ENCODE measurements at regions not wholly inside any gene's neighbourhood (a gene's known extent, or its start where the extent isn't known, plus 50 kb on each side); places are given as distances from the start of the nearest gene placed in this dataset.

GRCh38 chr1:199245946-199246345 is 607.1 kb downstream of the PTPRC start (continued):
- TF ChIP-seq PKNOX1 (IDR thresholded peaks at IDR 0.05) (no peak), SMARCA5 (IDR thresholded peaks at IDR 0.05) (no peak)
- TF ChIP-seq, protein P1, sequence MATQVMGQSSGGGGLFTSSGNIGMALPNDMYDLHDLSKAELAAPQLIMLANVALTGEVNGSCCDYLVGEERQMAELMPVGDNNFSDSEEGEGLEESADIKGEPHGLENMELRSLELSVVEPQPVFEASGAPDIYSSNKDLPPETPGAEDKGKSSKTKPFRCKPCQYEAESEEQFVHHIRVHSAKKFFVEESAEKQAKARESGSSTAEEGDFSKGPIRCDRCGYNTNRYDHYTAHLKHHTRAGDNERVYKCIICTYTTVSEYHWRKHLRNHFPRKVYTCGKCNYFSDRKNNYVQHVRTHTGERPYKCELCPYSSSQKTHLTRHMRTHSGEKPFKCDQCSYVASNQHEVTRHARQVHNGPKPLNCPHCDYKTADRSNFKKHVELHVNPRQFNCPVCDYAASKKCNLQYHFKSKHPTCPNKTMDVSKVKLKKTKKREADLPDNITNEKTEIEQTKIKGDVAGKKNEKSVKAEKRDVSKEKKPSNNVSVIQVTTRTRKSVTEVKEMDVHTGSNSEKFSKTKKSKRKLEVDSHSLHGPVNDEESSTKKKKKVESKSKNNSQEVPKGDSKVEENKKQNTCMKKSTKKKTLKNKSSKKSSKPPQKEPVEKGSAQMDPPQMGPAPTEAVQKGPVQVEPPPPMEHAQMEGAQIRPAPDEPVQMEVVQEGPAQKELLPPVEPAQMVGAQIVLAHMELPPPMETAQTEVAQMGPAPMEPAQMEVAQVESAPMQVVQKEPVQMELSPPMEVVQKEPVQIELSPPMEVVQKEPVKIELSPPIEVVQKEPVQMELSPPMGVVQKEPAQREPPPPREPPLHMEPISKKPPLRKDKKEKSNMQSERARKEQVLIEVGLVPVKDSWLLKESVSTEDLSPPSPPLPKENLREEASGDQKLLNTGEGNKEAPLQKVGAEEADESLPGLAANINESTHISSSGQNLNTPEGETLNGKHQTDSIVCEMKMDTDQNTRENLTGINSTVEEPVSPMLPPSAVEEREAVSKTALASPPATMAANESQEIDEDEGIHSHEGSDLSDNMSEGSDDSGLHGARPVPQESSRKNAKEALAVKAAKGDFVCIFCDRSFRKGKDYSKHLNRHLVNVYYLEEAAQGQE (IDR thresholded peaks at IDR 0.05; ENCODE audit: low read depth, low read length): no peak

- ChIA-PET SMC1A (ENCODE audit: uncharacterized antibody, unreplicated experiment) (interaction anchor here (0.7 to 3.3 kb wide), 13 partner anchors 9 to 473 kb away, joined by 3 to 12 read pairs (median 4); no protein-coding TSS in a partner anchor), RAD21 (ENCODE audit: unreplicated experiment) (interaction anchor here (0.6 to 1.1 kb wide), 4 partner anchors 124 to 474 kb away, joined by 3 to 6 read pairs (median 3); no protein-coding TSS in a partner anchor), CTCF (interaction anchor here (0.6 to 1.6 kb wide), 4 partner anchors 11 to 476 kb away, joined by 3 to 4 read pairs (median 3); no protein-coding TSS in a partner anchor), POLR2A (interaction anchor here (0.6 kb wide), 1 partner anchor 309 kb away, joined by 3 read pairs; no protein-coding TSS in a partner anchor)
- intact Hi-C loops (cut with micrococcal nuclease; ENCODE audit: unreplicated experiment): loop anchor here (10.0 kb wide), 1 partner anchor 362 kb away; no protein-coding TSS in a partner anchor
- Histone ChIP-seq H3K4me1 (ENCODE audit: control insufficient read depth, insufficient read depth, low read length) (peaks cover 11% of the 10 kb centered on the region), H3K4me2 (ENCODE audit: control insufficient read depth, insufficient read depth) (no peak overlapping the region), H3K27me3 (replicated peaks in 1 of 2; ENCODE audit: control insufficient read depth in 2 of 2, insufficient read depth in 2 of 2, low read length in 1 of 2) (no peaks in the 10 kb centered on the region), H4K20me1 (ENCODE audit: control insufficient read depth, insufficient read depth) (no peaks in the 10 kb centered on the region), H3K27ac (ENCODE audit: control insufficient read depth, insufficient read depth) (no peak overlapping the region), H3K79me2 (ENCODE audit: control insufficient read depth, insufficient read depth, low read length) (no peaks in the 10 kb centered on the region), H3K36me3 (ENCODE audit: control insufficient read depth in 2 of 2, insufficient read depth in 2 of 2, low read length in 1 of 2) (no peaks in the 10 kb centered on the region), H2AFZ (ENCODE audit: control insufficient read depth, low read depth, low read length) (no peak overlapping the region), H3K9ac (ENCODE audit: control insufficient read depth, insufficient read depth, low read length) (no peak overlapping the region), H3K4me3 (no peak overlapping the region), H3K9me3 (replicated peaks; ENCODE audit: control insufficient read depth, insufficient read depth, low read length) (no peaks in the 10 kb centered on the region; the same call in 2 of the 3 replicates)
- TF ChIP-seq KLF5 (IDR thresholded peaks at IDR 0.05; ENCODE audit: partially characterized antibody) (no peak), SMAD1 (IDR thresholded peaks at IDR 0.05; ENCODE audit: low read depth, partially characterized antibody) (no peak), POLR2AphosphoS5 (IDR thresholded peaks at IDR 0.05; ENCODE audit: low read length) (no peak), HSF1 (IDR thresholded peaks at IDR 0.05; ENCODE audit: low read depth, low read length) (no peak), YY1 (IDR thresholded peaks at IDR 0.05; ENCODE audit: low read depth, low read length) (no peak), TAF1 (IDR thresholded peaks at IDR 0.05; ENCODE audit: borderline replicate concordance, low read depth, low read length) (no peak), NR2F1 (conservative IDR thresholded peaks at IDR 0.05) (no peak)
- ATAC-seq (no peak), FAIRE-seq (no peak), DNase-seq (ENCODE audit: low read depth, low spot score) (no peak)
- no TSS peak for BruUV-seq (replicated peaks)
- WGBS (ENCODE audit: insufficient coverage, insufficient replicate concordance, low lambda C conversion rate, missing lambda C conversion rate): 53% methylated on average over 3 of the region's 3 CpGs
- in situ Hi-C loops (cut with MboI): loop anchor here (10.0 kb wide), 1 partner anchor 472 kb away; no protein-coding TSS in a partner anchor
Observed at GRCh38 chr1:199246716-199247115, 607.9 kb downstream of the PTPRC start.
